D341Med (cell line): ENCODE measurements at regions not wholly inside any gene's neighbourhood (a gene's known extent, or its start where the extent isn't known, plus 50 kb on each side); places are given as distances from the start of the nearest gene placed in this dataset.
"Not testable (repeated sequence)": the region's sequence is repeated elsewhere in the genome, so short reads cannot be mapped to it uniquely, and the experiment has no call there.

Experiments
- DNase-seq: peaks from one replicate; pipeline ENCODE4 v3.0.0; 2012; ENCODE audit warnings: low spot score

GRCh38 chr4:159551281-159551680 is 448.4 kb downstream of the RAPGEF2 start:
- DNase-seq, result no peak

- no peak for DNase-seq
Observed at GRCh38 chr4:159552979-159553768, 450.3 kb downstream of the RAPGEF2 start.

- DNase-seq, result no peak
Observed at GRCh38 chr4:159555873-159556272, 453.0 kb downstream of the RAPGEF2 start.

- DNase-seq, result no peak
Observed at GRCh38 chr4:159562366-159562765, 459.5 kb downstream of the RAPGEF2 start.

- no peak for DNase-seq
Observed at GRCh38 chr4:159563257-159563656, 460.4 kb downstream of the RAPGEF2 start.

GRCh38 chr4:159564615-159565014 is 461.7 kb downstream of the RAPGEF2 start:
- DNase-seq, result no peak

- DNase-seq, result no peak
Observed at GRCh38 chr4:159566786-159567185, 463.9 kb downstream of the RAPGEF2 start.

- no peak for DNase-seq
Observed at GRCh38 chr4:159577241-159577640, 474.4 kb downstream of the RAPGEF2 start.

GRCh38 chr4:159582685-159583084 is 479.8 kb downstream of the RAPGEF2 start:
- no peak for DNase-seq

GRCh38 chr4:159592898-159593556 is 490.1 kb downstream of the RAPGEF2 start:
- DNase-seq, result no peak

- DNase-seq, result no peak
Observed at GRCh38 chr4:159593681-159594080, 490.8 kb downstream of the RAPGEF2 start.

GRCh38 chr4:159594576-159594975 is 491.7 kb downstream of the RAPGEF2 start:
- no peak for DNase-seq

- DNase-seq, result not testable (repeated sequence)
Observed at GRCh38 chr4:159595101-159595500, 492.2 kb downstream of the RAPGEF2 start.

GRCh38 chr4:159598602-159599001 is 495.7 kb downstream of the RAPGEF2 start:
- DNase-seq, result no peak

- DNase-seq, result no peak
Observed at GRCh38 chr4:159600061-159600460, 497.2 kb downstream of the RAPGEF2 start.

- no peak for DNase-seq
Observed at GRCh38 chr4:159604781-159605180, 501.9 kb downstream of the RAPGEF2 start.

GRCh38 chr4:159606835-159607234 is 504.0 kb downstream of the RAPGEF2 start:
- DNase-seq, result no peak

GRCh38 chr4:159607809-159608208 is 504.9 kb downstream of the RAPGEF2 start:
- DNase-seq, result peak; percentile 50

GRCh38 chr4:159608436-159608835 is 505.6 kb downstream of the RAPGEF2 start:
- DNase-seq, result no peak

GRCh38 chr4:159632031-159632430 is 529.2 kb downstream of the RAPGEF2 start:
- DNase-seq, result no peak

- no peak for DNase-seq
Observed at GRCh38 chr4:159639671-159640323, 536.9 kb downstream of the RAPGEF2 start.

GRCh38 chr4:159649237-159649636 is 546.4 kb downstream of the RAPGEF2 start:
- no peak for DNase-seq

GRCh38 chr4:159652871-159653270 is 550.0 kb downstream of the RAPGEF2 start:
- no peak for DNase-seq
